K562 (cell line): ENCODE measurements at regions not wholly inside any gene's neighbourhood (a gene's known extent, or its start where the extent isn't known, plus 50 kb on each side); places are given as distances from the start of the nearest gene placed in this dataset.

Source experiments
- CCAR2 ChIP-seq: fragments of 200-400 bp; formaldehyde crosslinking; IDR thresholded peaks from 2 replicates; pipeline ENCODE4 v1.6.1; 2017; ENCODE audit warnings: mild to moderate bottlenecking, low read depth, low read length
- GABPA ChIP-seq: fragments of 200-800 bp; sonication (Bioruptor generic); conservative IDR thresholded peaks from 2 replicates; pipeline ENCODE4 v1.6.1; 2016; ENCODE audit warnings: low read depth, missing genetic modification characterization, missing compliant biosample characterization
- HNRNPH1 ChIP-seq: fragments of 200-400 bp; formaldehyde crosslinking; optimal IDR thresholded peaks from 2 replicates; pipeline ENCODE3; 2017; ENCODE audit warnings: low read depth, mild to moderate bottlenecking, low read length, moderate library complexity
- JUND ChIP-seq, 2 experiments: IDR thresholded peaks; 2 replicates in 1 of 2; 3 replicates in 1 of 2; pipeline ENCODE4 v1.6.1; 2011; ENCODE audit warnings: borderline replicate concordance in 2 of 2, low read depth in 2 of 2, low read length in 2 of 2, improper control_type of control experiment in 1 of 2, missing biosample characterization in 1 of 2, missing genetic modification characterization in 1 of 2, missing genetic modification reagents in 1 of 2
- MAZ ChIP-seq, 2 experiments: fragments of 450-650 bp in 1 of 2; sonication (generic) in 1 of 2; formaldehyde crosslinking; IDR thresholded peaks in 1 of 2; conservative IDR thresholded peaks in 1 of 2; 2 replicates each; pipeline versions ENCODE4 v1.4.0 to v1.5.0; 2020; ENCODE audit warnings: mild to moderate bottlenecking in 1 of 2, missing genetic modification reagents in 1 of 2
- MLLT1 ChIP-seq, 2 experiments: fragments of 450-650 bp; IDR thresholded peaks; 2 replicates each; pipeline ENCODE4 v1.6.1; 2016
- RAD51 ChIP-seq: fragments of 450-650 bp; IDR thresholded peaks from 2 replicates; pipeline ENCODE4 v1.7.1; 2016; ENCODE audit warnings: low read depth, mild to moderate bottlenecking, borderline replicate concordance
- SIRT6 ChIP-seq: IDR thresholded peaks from one replicate; pipeline ENCODE4 v1.6.1; 2012; ENCODE audit warnings: low read depth, mild to moderate bottlenecking, control low read depth, inconsistent platforms, low read length, moderate library complexity
- SMC3 ChIP-seq: conservative IDR thresholded peaks from 2 replicates; pipeline ENCODE4 v1.6.1; 2011; ENCODE audit warnings: low read depth, low read length, improper control_type of control experiment; ENCODE audit not compliant: insufficient read depth
- SREBF2 ChIP-seq: sonication (generic); formaldehyde crosslinking; IDR thresholded peaks from 2 replicates; pipeline ENCODE4 v1.4.0; 2020; ENCODE audit warnings: mild to moderate bottlenecking, missing genetic modification reagents
- YY1 ChIP-seq, 3 experiments: IDR thresholded peaks; 2 replicates each; pipeline ENCODE4 v1.6.1; 2011; ENCODE audit warnings: low read length in 2 of 3, mild to moderate bottlenecking in 2 of 3, moderate library complexity in 2 of 3, borderline replicate concordance in 1 of 3, control low read depth in 1 of 3, low read depth in 1 of 3; ENCODE audit not compliant: insufficient read depth in 3 of 3, insufficient replicate concordance in 2 of 3, control insufficient read depth in 1 of 3, insufficient read length in 1 of 3; ENCODE audit errors: extremely low read depth in 1 of 3
- ZNF217 ChIP-seq: sonication (generic); formaldehyde crosslinking; IDR thresholded peaks from 2 replicates; pipeline ENCODE4 v1.8.0; 2022; ENCODE audit warnings: mild to moderate bottlenecking, missing genetic modification reagents
- ZNF239 ChIP-seq: fragments of 250-450 bp; sonication (Bioruptor Pico); IDR thresholded peaks from 2 replicates; pipeline ENCODE4 v1.4.0; 2020; ENCODE audit warnings: mild to moderate bottlenecking

- no peak for TF ChIP-seq HNRNPH1
- TF ChIP-seq GABPA (tag), result no peak
- TF ChIP-seq YY1 (IDR thresholded peaks at IDR 0.05; ENCODE audit: borderline replicate concordance in 1 of 3, control insufficient read depth in 1 of 3, extremely low read depth in 1 of 3, insufficient read depth in 3 of 3, insufficient read length in 1 of 3, insufficient replicate concordance in 2 of 3, low read depth in 1 of 3, low read length in 2 of 3), result no peak
- no peak for TF ChIP-seq MLLT1 (IDR thresholded peaks at IDR 0.05)
- TF ChIP-seq ZNF217 (CRISPR knock-in tag), result no peak
- TF ChIP-seq JUND (IDR thresholded peaks at IDR 0.05; ENCODE audit: borderline replicate concordance, low read depth, low read length), result no peak
- TF ChIP-seq JUND (tag; IDR thresholded peaks at IDR 0.05; ENCODE audit: borderline replicate concordance, low read depth, low read length), result no peak
- TF ChIP-seq RAD51, result no peak
- no peak for TF ChIP-seq MAZ (CRISPR knock-in tag; conservative IDR thresholded peaks at IDR 0.05 in 1 of 2, IDR thresholded peaks at IDR 0.05 in 1 of 2)
- TF ChIP-seq SREBF2 (CRISPR knock-in tag), result no peak
- no peak for TF ChIP-seq CCAR2
- no peak for TF ChIP-seq ZNF239 (CRISPR knock-in tag)
- no peak for TF ChIP-seq SIRT6
- no peak for TF ChIP-seq SMC3
These were observed 51.3 kb upstream of the ASTN2 start for GRCh38 chr9:117466111-117466510.
